OCI-LY7 (cell line): ENCODE measurements at regions not wholly inside any gene's neighbourhood (a gene's known extent, or its start where the extent isn't known, plus 50 kb on each side); places are given as distances from the start of the nearest gene placed in this dataset.

ENCODE experiments used
- CTCF ChIP-seq: fragments of 200-600 bp; sonication (generic); conservative IDR thresholded peaks from 2 replicates; pipeline ENCODE4 v1.5.1; 2014; ENCODE audit warnings: mild to moderate bottlenecking, antibody characterized with exemption, low read length, moderate library complexity, mixed read lengths
- EZH2phosphoT487 ChIP-seq: fragments of 200-600 bp; sonication (generic); IDR thresholded peaks from 2 replicates; pipeline ENCODE4 v1.6.1; 2018; ENCODE audit warnings: low read depth, borderline replicate concordance, mild to moderate bottlenecking, mixed run types, antibody characterized with exemption, low read length, moderate library complexity, mixed read lengths

GRCh38 chr1:83770319-83770661 is 228.6 kb downstream of the TTLL7 start:
- TF ChIP-seq CTCF: no peak
- TF ChIP-seq EZH2phosphoT487: no peak
